ENCODE measurements at regions not wholly inside any gene's neighbourhood (a gene's known extent, or its start where the extent isn't known, plus 50 kb on each side); places are given as distances from the start of the nearest gene placed in this dataset.

DNA sequence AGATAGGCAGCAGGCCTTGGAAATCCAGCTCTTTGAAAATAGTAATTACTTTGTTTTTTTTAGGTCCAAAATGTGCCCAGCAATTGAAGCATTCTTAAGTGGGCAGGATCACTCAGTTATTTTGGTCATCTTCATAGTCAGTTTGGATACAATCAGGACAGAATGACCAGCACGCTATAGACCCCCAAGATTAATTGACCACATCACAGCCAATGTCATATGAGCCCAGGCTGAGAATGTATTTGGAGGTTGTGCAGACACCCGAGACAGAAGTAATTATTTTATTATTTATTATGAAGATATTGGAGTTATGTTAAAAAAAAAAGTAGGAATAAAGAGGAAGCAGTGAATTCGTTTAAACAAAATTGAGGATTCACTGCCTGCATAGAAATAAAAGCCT, 93.3 kb upstream of the PFKP start:
- no peak for DNase-seq (ENCODE audit: low spot score)
- 89% methylated on average over 3 of the region's 3 CpGs for WGBS (ENCODE audit: low lambda C conversion rate, missing lambda C conversion rate)
- no peaks in the 10 kb centered on the region for H3K27me3 ChIP-seq
- no peaks in the 10 kb centered on the region for H3K9me2 ChIP-seq (replicated peaks; ENCODE audit: insufficient read depth)
- no peak overlapping the region for H2AFZ ChIP-seq
- H3K36me3 ChIP-seq (replicated peaks; ENCODE audit: insufficient read depth, low read depth): no peaks in the 10 kb centered on the region
- H3K4me2 ChIP-seq: no peak overlapping the region
- H4K20me1 ChIP-seq (ENCODE audit: insufficient read depth, poor library complexity, severe bottlenecking): no peaks in the 10 kb centered on the region
- no peak overlapping the region for H3K27ac ChIP-seq
- H3K4me1 ChIP-seq (ENCODE audit: insufficient read depth): no peaks in the 10 kb centered on the region
- H3K9me3 ChIP-seq (ENCODE audit: low read depth): no peaks in the 10 kb centered on the region
- no peaks in the 10 kb centered on the region for H3K79me2 ChIP-seq
- no peak overlapping the region for H3K4me3 ChIP-seq
- TF ChIP-seq CTCF (IDR thresholded peaks at IDR 0.05; ENCODE audit: poor library complexity) (no peak), EZH2 (IDR thresholded peaks at IDR 0.05; ENCODE audit: borderline replicate concordance) (no peak), EZH2phosphoT487 (IDR thresholded peaks at IDR 0.05; ENCODE audit: low read depth, severe bottlenecking, unreplicated experiment) (no peak)

- H3K27ac ChIP-seq: no peak overlapping the region
- H3K4me2 ChIP-seq: no peak overlapping the region
- no peaks in the 10 kb centered on the region for H3K36me3 ChIP-seq (replicated peaks; ENCODE audit: insufficient read depth, low read depth)
- H4K20me1 ChIP-seq (ENCODE audit: insufficient read depth, poor library complexity, severe bottlenecking): no peaks in the 10 kb centered on the region
- H2AFZ ChIP-seq: no peak overlapping the region
- H3K79me2 ChIP-seq: no peaks in the 10 kb centered on the region
- H3K4me3 ChIP-seq: no peak overlapping the region
- H3K27me3 ChIP-seq: no peaks in the 10 kb centered on the region
- H3K4me1 ChIP-seq (ENCODE audit: insufficient read depth): no peaks in the 10 kb centered on the region
- 87% methylated on average over 8 of the region's 8 CpGs for WGBS (ENCODE audit: low lambda C conversion rate, missing lambda C conversion rate)
- no peaks in the 10 kb centered on the region for H3K9me2 ChIP-seq (replicated peaks; ENCODE audit: insufficient read depth)
- TF ChIP-seq EZH2 (IDR thresholded peaks at IDR 0.05; ENCODE audit: borderline replicate concordance): no peak
- no peak for TF ChIP-seq CTCF (IDR thresholded peaks at IDR 0.05; ENCODE audit: poor library complexity)
- no peak for TF ChIP-seq EZH2phosphoT487 (IDR thresholded peaks at IDR 0.05; ENCODE audit: low read depth, severe bottlenecking, unreplicated experiment)
- DNase-seq (ENCODE audit: low spot score): no peak
- no peaks in the 10 kb centered on the region for H3K9me3 ChIP-seq (ENCODE audit: low read depth)
Measured at GRCh38 chr10:2972810-2973209, 94.5 kb upstream of the PFKP start.

DNA sequence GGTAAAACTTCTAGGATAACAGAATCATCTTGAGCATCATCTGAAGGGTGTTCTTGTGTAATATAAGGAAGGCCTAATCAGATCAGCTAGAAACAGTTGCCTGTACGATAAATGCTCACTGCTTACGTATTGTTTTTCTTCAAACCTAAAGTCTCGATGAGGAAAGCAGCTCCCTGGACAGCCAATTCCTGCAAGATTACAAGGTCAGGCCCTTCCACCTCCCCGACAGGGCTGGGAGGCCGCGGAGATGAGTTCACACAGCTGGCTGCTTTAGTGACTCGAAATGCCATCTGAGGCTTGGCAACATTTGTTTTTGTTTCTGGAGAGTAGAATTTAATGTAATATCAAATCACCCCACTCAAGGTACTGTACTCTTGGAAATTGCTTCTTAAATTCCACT, 95.1 kb upstream of the PFKP start:
- H3K36me3 ChIP-seq (replicated peaks; ENCODE audit: insufficient read depth, low read depth): no peaks in the 10 kb centered on the region
- H2AFZ ChIP-seq: no peak overlapping the region
- TF ChIP-seq EZH2phosphoT487 (IDR thresholded peaks at IDR 0.05; ENCODE audit: low read depth, severe bottlenecking, unreplicated experiment) (no peak), EZH2 (IDR thresholded peaks at IDR 0.05; ENCODE audit: borderline replicate concordance) (no peak), CTCF (IDR thresholded peaks at IDR 0.05; ENCODE audit: poor library complexity) (no peak)

More for the DNA sequence above, 95.1 kb upstream of the PFKP start:
- Histone ChIP-seq H3K4me2 (no peak overlapping the region), H4K20me1 (ENCODE audit: insufficient read depth, poor library complexity, severe bottlenecking) (no peaks in the 10 kb centered on the region), H3K9me3 (ENCODE audit: low read depth) (no peaks in the 10 kb centered on the region), H3K27ac (no peak overlapping the region), H3K4me3 (no peak overlapping the region), H3K79me2 (no peaks in the 10 kb centered on the region), H3K4me1 (ENCODE audit: insufficient read depth) (no peaks in the 10 kb centered on the region), H3K9me2 (replicated peaks; ENCODE audit: insufficient read depth) (no peaks in the 10 kb centered on the region), H3K27me3 (no peaks in the 10 kb centered on the region)
- WGBS (ENCODE audit: low lambda C conversion rate, missing lambda C conversion rate): 61% methylated on average over 7 of the region's 7 CpGs
- no peak for DNase-seq (ENCODE audit: low spot score)
